Colonic mucosa (tissue), 4 donors: ENCODE measurements at regions not wholly inside any gene's neighbourhood (a gene's known extent, or its start where the extent isn't known, plus 50 kb on each side); places are given as distances from the start of the nearest gene placed in this dataset.

Experiments used
- DNase-seq: peaks from one replicate; pipeline ENCODE4 v3.0.0-alpha.2; 2020
- H3K27ac ChIP-seq: fragments of 200-600 bp; one replicate; pipeline ENCODE4 v1.8.0; 2021
- H3K27me3 ChIP-seq: fragments of 200-600 bp; one replicate; pipeline ENCODE4 v1.8.0; 2021
- H3K36me3 ChIP-seq: fragments of 200-600 bp; one replicate; pipeline ENCODE4 v1.8.0; 2021
- H3K4me1 ChIP-seq: fragments of 200-600 bp; one replicate; pipeline ENCODE4 v1.8.0; 2021; ENCODE audit warnings: mild to moderate bottlenecking
- H3K4me3 ChIP-seq: fragments of 200-600 bp; one replicate; pipeline ENCODE4 v1.8.0; 2021
- H3K9ac ChIP-seq, 2 donors: one replicate each; pipeline ENCODE4 v1.7.0; 2013; ENCODE audit warnings: control low read depth in 2 of 2, low read depth in 2 of 2, low read length in 2 of 2
- H3K9me3 ChIP-seq: fragments of 200-600 bp; one replicate; pipeline ENCODE4 v1.8.0; 2021
- intact Hi-C: fragments of 100-400 bp; cut with DNase I; formaldehyde crosslinking; loops from one replicate; pipeline ENCODE4 v1.14.1; 2022
- TF ChIP-seq, protein P1 (sequence below): fragments of 200-600 bp; IDR thresholded peaks from one replicate; pipeline ENCODE4 v1.8.0; 2022; ENCODE audit warnings: antibody characterized with exemption, mild to moderate bottlenecking
- donor health status: healthy.
- donor health status: DM: no; HTN: no; CAD: no.
- donor health status: DM: no; HTN: no; CAD: no.

GRCh38 chr2:118291251-118291880, 203.1 kb downstream of the INSIG2 start:
- Histone ChIP-seq H3K27me3 (no peaks in the 10 kb centered on the region), H3K9ac (no peak overlapping the region), H3K4me3 (no peak overlapping the region), H3K36me3 (no peaks in the 10 kb centered on the region), H3K4me1 (no peaks in the 10 kb centered on the region), H3K9me3 (no peaks in the 10 kb centered on the region), H3K27ac (no peak overlapping the region)
- TF ChIP-seq, protein P1, sequence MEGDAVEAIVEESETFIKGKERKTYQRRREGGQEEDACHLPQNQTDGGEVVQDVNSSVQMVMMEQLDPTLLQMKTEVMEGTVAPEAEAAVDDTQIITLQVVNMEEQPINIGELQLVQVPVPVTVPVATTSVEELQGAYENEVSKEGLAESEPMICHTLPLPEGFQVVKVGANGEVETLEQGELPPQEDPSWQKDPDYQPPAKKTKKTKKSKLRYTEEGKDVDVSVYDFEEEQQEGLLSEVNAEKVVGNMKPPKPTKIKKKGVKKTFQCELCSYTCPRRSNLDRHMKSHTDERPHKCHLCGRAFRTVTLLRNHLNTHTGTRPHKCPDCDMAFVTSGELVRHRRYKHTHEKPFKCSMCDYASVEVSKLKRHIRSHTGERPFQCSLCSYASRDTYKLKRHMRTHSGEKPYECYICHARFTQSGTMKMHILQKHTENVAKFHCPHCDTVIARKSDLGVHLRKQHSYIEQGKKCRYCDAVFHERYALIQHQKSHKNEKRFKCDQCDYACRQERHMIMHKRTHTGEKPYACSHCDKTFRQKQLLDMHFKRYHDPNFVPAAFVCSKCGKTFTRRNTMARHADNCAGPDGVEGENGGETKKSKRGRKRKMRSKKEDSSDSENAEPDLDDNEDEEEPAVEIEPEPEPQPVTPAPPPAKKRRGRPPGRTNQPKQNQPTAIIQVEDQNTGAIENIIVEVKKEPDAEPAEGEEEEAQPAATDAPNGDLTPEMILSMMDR = no peak
- no peak for DNase-seq
- intact Hi-C loops = no loop called here

DNA sequence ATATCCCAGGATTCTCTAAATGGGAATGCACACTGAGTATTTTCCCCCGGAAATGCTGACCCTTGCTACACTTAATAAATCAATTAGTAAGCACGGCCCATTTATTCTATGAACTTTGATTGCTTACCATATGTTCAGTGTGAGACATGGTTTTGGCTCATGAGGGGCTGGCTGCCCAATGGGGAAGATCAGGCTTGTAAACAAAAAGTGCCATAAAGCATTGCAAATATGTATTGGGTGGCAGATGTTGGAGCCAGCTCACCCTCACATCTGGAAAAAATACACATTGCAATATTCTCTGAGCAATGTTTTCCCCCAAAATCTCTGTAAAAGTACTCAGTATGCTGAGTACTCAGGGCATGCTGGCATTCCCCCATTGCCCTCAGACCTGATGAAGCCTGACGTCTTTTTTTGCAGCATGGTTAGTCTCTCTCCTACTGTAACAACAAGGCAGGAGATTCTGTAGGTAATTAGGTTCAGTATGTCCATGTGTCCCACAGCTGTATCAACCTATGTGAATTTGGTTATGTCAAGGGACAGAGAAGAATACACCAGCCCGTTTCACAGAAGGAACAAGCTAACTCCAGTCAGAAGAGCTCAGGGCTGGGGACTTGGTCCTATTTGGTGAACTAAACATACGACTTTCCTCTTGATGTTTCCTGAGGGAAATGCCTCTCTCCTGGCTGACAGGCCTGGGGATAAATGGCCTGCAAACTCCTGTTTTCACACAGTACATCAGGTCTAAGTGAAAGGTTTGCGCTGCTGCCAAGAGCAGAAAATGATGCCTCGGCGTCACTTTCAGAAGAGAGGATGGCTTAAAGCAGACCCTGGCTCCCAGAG, 202.4 kb downstream of the INSIG2 start:
- no peak for DNase-seq
- Histone ChIP-seq H3K9me3 (no peaks in the 10 kb centered on the region), H3K36me3 (no peaks in the 10 kb centered on the region), H3K4me3 (no peak overlapping the region), H3K27ac (no peak overlapping the region), H3K4me1 (no peaks in the 10 kb centered on the region), H3K9ac (no peak overlapping the region), H3K27me3 (no peaks in the 10 kb centered on the region)
- intact Hi-C loops = no loop called here
- TF ChIP-seq, protein P1 = no peak

- no peaks in the 10 kb centered on the region for H3K9me3 ChIP-seq
- no peak overlapping the region for H3K4me3 ChIP-seq
- DNase-seq = no peak
- H3K9ac ChIP-seq = no peak overlapping the region
- H3K36me3 ChIP-seq = no peaks in the 10 kb centered on the region
- no peaks in the 10 kb centered on the region for H3K4me1 ChIP-seq
- TF ChIP-seq, protein P1 = no peak
- H3K27me3 ChIP-seq = no peaks in the 10 kb centered on the region
- intact Hi-C loops = no loop called here
- no peak overlapping the region for H3K27ac ChIP-seq
Measured at GRCh38 chr2:118279005-118279404, 190.7 kb downstream of the INSIG2 start.

- no peaks in the 10 kb centered on the region for H3K27me3 ChIP-seq
Measured at GRCh38 chr2:118278046-118278445, 189.8 kb downstream of the INSIG2 start.

DNA sequence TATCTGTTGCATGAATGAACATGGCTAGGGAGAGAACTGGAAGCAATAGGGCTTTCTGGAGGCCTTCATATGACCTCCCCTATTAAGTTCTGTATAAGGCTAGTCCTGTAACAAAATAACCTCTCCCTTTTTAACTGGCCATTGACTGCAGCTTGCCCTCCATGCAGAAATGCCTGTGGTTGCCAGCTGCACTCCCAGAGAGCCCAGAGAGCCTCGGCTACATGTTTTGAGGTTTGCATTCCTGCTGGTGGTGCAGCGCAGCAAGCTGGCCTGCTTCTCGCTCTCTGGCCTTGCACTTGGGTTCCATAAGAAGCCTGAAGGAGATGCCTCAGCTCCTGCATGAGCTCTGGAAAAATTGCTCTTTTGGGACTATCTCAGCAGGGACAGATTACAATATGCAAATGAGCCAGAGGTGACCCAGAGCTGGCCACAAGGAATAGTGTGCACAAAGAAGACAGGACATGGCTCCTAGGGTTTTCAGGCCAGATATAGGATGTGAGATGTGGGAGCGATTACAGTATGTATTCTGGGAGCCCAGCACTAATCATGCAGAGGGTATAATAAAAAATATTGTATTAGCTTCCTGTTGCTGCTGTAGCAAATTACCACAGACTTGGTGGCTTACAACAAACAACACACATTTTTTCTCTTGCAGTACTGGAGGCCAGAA, 186.7 kb downstream of the INSIG2 start:
- Histone ChIP-seq H3K27ac (no peak overlapping the region), H3K27me3 (no peaks in the 10 kb centered on the region), H3K9ac (no peak overlapping the region), H3K4me3 (no peak overlapping the region), H3K9me3 (no peaks in the 10 kb centered on the region), H3K4me1 (no peaks in the 10 kb centered on the region), H3K36me3 (no peaks in the 10 kb centered on the region)
- intact Hi-C loops = no loop called here
- DNase-seq = no peak
- TF ChIP-seq, protein P1 = no peak

More at GRCh38 chr2:118278046-118278445, 189.8 kb downstream of the INSIG2 start:
- Histone ChIP-seq H3K9ac (no peak overlapping the region), H3K27ac (no peak overlapping the region), H3K4me1 (no peaks in the 10 kb centered on the region), H3K9me3 (no peaks in the 10 kb centered on the region), H3K36me3 (no peaks in the 10 kb centered on the region), H3K4me3 (no peak overlapping the region)
- DNase-seq = no peak
- intact Hi-C loops = no loop called here
- TF ChIP-seq, protein P1 = no peak
